Suprapubic skin (tissue), 4 donors: ENCODE measurements at regions not wholly inside any gene's neighbourhood (a gene's known extent, or its start where the extent isn't known, plus 50 kb on each side); places are given as distances from the start of the nearest gene placed in this dataset.
A peak's percentile ranks its signal among the peaks of the same experiment; 100 is the strongest.

Source experiments
- DNase-seq, 2 donors: peaks; one replicate each; pipeline ENCODE4 v3.0.0-alpha.2; 2019; ENCODE audit warnings: low spot score in 2 of 2
- H3K27ac ChIP-seq: fragments of 200-600 bp; sonication (generic); one replicate; pipeline ENCODE4 v1.5.1; 2019
- H3K27me3 ChIP-seq: fragments of 200-600 bp; sonication (generic); one replicate; pipeline ENCODE4 v1.5.1; 2019
- H3K36me3 ChIP-seq: fragments of 200-600 bp; sonication (generic); one replicate; pipeline ENCODE4 v1.5.1; 2019
- H3K4me1 ChIP-seq: fragments of 200-600 bp; sonication (generic); one replicate; pipeline ENCODE4 v1.5.1; 2019
- H3K4me3 ChIP-seq: fragments of 200-600 bp; sonication (generic); one replicate; pipeline ENCODE4 v1.5.1; 2019; ENCODE audit warnings: mild to moderate bottlenecking
- H3K9me3 ChIP-seq: fragments of 200-600 bp; sonication (generic); one replicate; pipeline ENCODE4 v1.5.1; 2019
- CTCF ChIP-seq, 2 donors: fragments of 200-600 bp in 1 of 2; fragments of 450-650 bp in 1 of 2; sonication (generic) in 1 of 2; IDR thresholded peaks; one replicate each; pipeline ENCODE4 v1.5.1; 2016 to 2019; ENCODE audit warnings: antibody characterized with exemption in 2 of 2, mild to moderate bottlenecking in 1 of 2, moderate library complexity in 1 of 2
- EP300 ChIP-seq: sonication (generic); formaldehyde crosslinking; IDR thresholded peaks from one replicate; pipeline ENCODE4 v1.6.1; 2017; ENCODE audit warnings: antibody characterized with exemption
- POLR2A ChIP-seq, 2 donors: fragments of 450-650 bp; IDR thresholded peaks; one replicate each; pipeline ENCODE4 v1.6.1; 2017; ENCODE audit warnings: antibody characterized with exemption in 2 of 2, mild to moderate bottlenecking in 2 of 2, moderate library complexity in 2 of 2
- POLR2AphosphoS5 ChIP-seq, 3 donors: sonication (generic); formaldehyde crosslinking; IDR thresholded peaks; one replicate each; pipeline ENCODE4 v1.6.1; 2017; ENCODE audit warnings: antibody characterized with exemption in 3 of 3
- WGBS: methylation state at CpG from one replicate; pipeline ENCODE4 v1.1.5; 2018; 5-methylcytosine and 5-hydroxymethylcytosine counted together

- peaks cover 6% of the 10 kb centered on the region for H3K4me1 ChIP-seq
- WGBS = 71% methylated on average over 2 of the region's 2 CpGs
- H3K27me3 ChIP-seq = no peaks in the 10 kb centered on the region
- H3K36me3 ChIP-seq = no peaks in the 10 kb centered on the region
- no peak overlapping the region for H3K27ac ChIP-seq
- no peak overlapping the region for H3K4me3 ChIP-seq
- no peaks in the 10 kb centered on the region for H3K9me3 ChIP-seq
- DNase-seq = no peak
- TF ChIP-seq EP300 (no peak), POLR2A (IDR thresholded peaks at IDR 0.05) (no peak), CTCF (IDR thresholded peaks at IDR 0.05) (no peak), POLR2AphosphoS5 (IDR thresholded peaks at IDR 0.05) (no peak)
These were observed 67.8 kb upstream of the ELAC2 start for GRCh38 chr17:13085578-13085977.

GRCh38 chr17:13084420-13084819 lies 66.6 kb upstream of the ELAC2 start:
- H3K36me3 ChIP-seq = no peaks in the 10 kb centered on the region
- no peak for DNase-seq
- H3K27ac ChIP-seq = no peak overlapping the region
- H3K4me3 ChIP-seq = no peak overlapping the region
- peaks cover 6% of the 10 kb centered on the region for H3K4me1 ChIP-seq
- H3K27me3 ChIP-seq = no peaks in the 10 kb centered on the region
- WGBS = 52% methylated on average over 3 of the region's 3 CpGs
- TF ChIP-seq EP300 (no peak), POLR2A (IDR thresholded peaks at IDR 0.05) (no peak), CTCF (IDR thresholded peaks at IDR 0.05) (no peak), POLR2AphosphoS5 (IDR thresholded peaks at IDR 0.05) (no peak)
- H3K9me3 ChIP-seq = no peaks in the 10 kb centered on the region

- WGBS = 44% methylated on average over 12 of the region's 12 CpGs
- no peak for DNase-seq
These were observed 61.0 kb upstream of the ELAC2 start for GRCh38 chr17:13078591-13079385.

GRCh38 chr17:13076905-13077304 lies 59.1 kb upstream of the ELAC2 start:
- no peak for DNase-seq
- Histone ChIP-seq H3K27ac (no peak overlapping the region), H3K36me3 (no peaks in the 10 kb centered on the region), H3K27me3 (no peaks in the 10 kb centered on the region), H3K4me3 (no peak overlapping the region), H3K9me3 (no peaks in the 10 kb centered on the region), H3K4me1 (no peaks in the 10 kb centered on the region)
- WGBS = 68% methylated on average over 4 of the region's 4 CpGs
- TF ChIP-seq CTCF (IDR thresholded peaks at IDR 0.05) (no peak), POLR2AphosphoS5 (IDR thresholded peaks at IDR 0.05) (no peak), POLR2A (IDR thresholded peaks at IDR 0.05) (no peak), EP300 (no peak)

More at GRCh38 chr17:13078591-13079385, 61.0 kb upstream of the ELAC2 start:
- H3K9me3 ChIP-seq = no peaks in the 10 kb centered on the region
- no peak overlapping the region for H3K27ac ChIP-seq
- H3K4me1 ChIP-seq = no peaks in the 10 kb centered on the region
- TF ChIP-seq POLR2AphosphoS5 (IDR thresholded peaks at IDR 0.05) (no peak), EP300 (no peak), CTCF (IDR thresholded peaks at IDR 0.05) (no peak), POLR2A (IDR thresholded peaks at IDR 0.05) (no peak)
- H3K27me3 ChIP-seq = no peaks in the 10 kb centered on the region
- H3K36me3 ChIP-seq = no peaks in the 10 kb centered on the region
- H3K4me3 ChIP-seq = no peak overlapping the region

GRCh38 chr17:13074026-13074425 lies 56.2 kb upstream of the ELAC2 start:
- TF ChIP-seq POLR2AphosphoS5 (IDR thresholded peaks at IDR 0.05) = no peak
- no peak for TF ChIP-seq EP300
- no peaks in the 10 kb centered on the region for H3K36me3 ChIP-seq
- H3K4me1 ChIP-seq = no peaks in the 10 kb centered on the region
- no peaks in the 10 kb centered on the region for H3K27me3 ChIP-seq
- H3K27ac ChIP-seq = peak overlapping the region; percentile 52
- H3K4me3 ChIP-seq = no peak overlapping the region
- 20% methylated on average over 2 of the region's 2 CpGs for WGBS
- DNase-seq = no peak
- H3K9me3 ChIP-seq = no peaks in the 10 kb centered on the region
